ENCODE measurements at regions not wholly inside any gene's neighbourhood (a gene's known extent, or its start where the extent isn't known, plus 50 kb on each side); places are given as distances from the start of the nearest gene placed in this dataset.

DNA sequence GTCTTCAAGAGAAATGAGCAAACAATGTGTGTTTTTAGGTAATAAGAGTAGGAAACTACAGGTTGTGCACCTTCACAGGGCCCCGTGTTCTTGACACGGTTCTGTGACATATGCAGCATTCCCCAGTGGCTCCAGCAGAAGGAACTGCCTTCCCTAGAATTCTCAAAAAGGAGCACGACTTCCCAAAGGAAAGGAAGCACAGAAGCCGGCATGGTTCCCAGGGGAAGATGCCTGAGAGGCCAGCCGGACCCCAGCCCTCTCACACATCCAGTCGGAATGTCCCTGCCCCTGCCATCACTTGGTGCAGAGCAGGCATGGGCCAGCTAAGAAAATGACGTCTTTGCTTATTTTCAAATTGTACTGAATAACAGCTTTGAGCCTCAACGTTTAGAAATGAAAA is 187.3 kb upstream of the NSMCE3 start:
- no peak overlapping the region for H3K4me2 ChIP-seq (ENCODE audit: low read length)
- no peaks in the 10 kb centered on the region for H3K27me3 ChIP-seq (ENCODE audit: insufficient read depth, low read length)
- no peaks in the 10 kb centered on the region for H3K36me3 ChIP-seq (ENCODE audit: control insufficient read depth in 1 of 2, insufficient read depth in 2 of 2, low read length in 2 of 2)
- no peak overlapping the region for H3K23ac ChIP-seq (ENCODE audit: low read length)
- no peak overlapping the region for H2AFZ ChIP-seq (ENCODE audit: insufficient read depth, low read length, poor library complexity)
- H3K79me1 ChIP-seq (ENCODE audit: low read length): no peaks in the 10 kb centered on the region
- H3K4ac ChIP-seq (ENCODE audit: low read depth, low read length): no peak overlapping the region
- no CpG with 5 or more reads among the region's 8 CpGs for WGBS (ENCODE audit: extremely low coverage, insufficient coverage, insufficient read length)
- no peak overlapping the region for H3K9ac ChIP-seq (ENCODE audit: low read length)
- H3K27ac ChIP-seq (ENCODE audit: low read depth, low read length): no peak overlapping the region
- H2BK5ac ChIP-seq (ENCODE audit: low read depth, low read length, poor library complexity): no peak overlapping the region
- H3K9me3 ChIP-seq (ENCODE audit: insufficient read depth, low read depth, low read length): no peaks in the 10 kb centered on the region
- H3K79me2 ChIP-seq (ENCODE audit: control insufficient read depth, insufficient read depth, low read length, poor library complexity): no peaks in the 10 kb centered on the region
- no peak overlapping the region for H2BK12ac ChIP-seq (ENCODE audit: low read length)
- no peak for DNase-seq
- no peak overlapping the region for H3K14ac ChIP-seq (ENCODE audit: low read length)
- H3K4me3 ChIP-seq (ENCODE audit: low read depth, low read length): no peak overlapping the region
- no peak overlapping the region for H2BK120ac ChIP-seq (ENCODE audit: insufficient read depth, low read length, poor library complexity)
- no peak overlapping the region for H4K12ac ChIP-seq (ENCODE audit: low read depth, low read length)
- no peak overlapping the region for H2AK5ac ChIP-seq (ENCODE audit: low read length)
- no peak overlapping the region for H4K8ac ChIP-seq (ENCODE audit: low read depth, low read length)
- H3K18ac ChIP-seq (ENCODE audit: low read length): no peak overlapping the region
- H4K91ac ChIP-seq (ENCODE audit: low read depth, low read length): no peak overlapping the region
- no peaks in the 10 kb centered on the region for H3K4me1 ChIP-seq (ENCODE audit: control insufficient read depth in 1 of 2, insufficient read depth in 2 of 2, low read length in 2 of 2)

DNA sequence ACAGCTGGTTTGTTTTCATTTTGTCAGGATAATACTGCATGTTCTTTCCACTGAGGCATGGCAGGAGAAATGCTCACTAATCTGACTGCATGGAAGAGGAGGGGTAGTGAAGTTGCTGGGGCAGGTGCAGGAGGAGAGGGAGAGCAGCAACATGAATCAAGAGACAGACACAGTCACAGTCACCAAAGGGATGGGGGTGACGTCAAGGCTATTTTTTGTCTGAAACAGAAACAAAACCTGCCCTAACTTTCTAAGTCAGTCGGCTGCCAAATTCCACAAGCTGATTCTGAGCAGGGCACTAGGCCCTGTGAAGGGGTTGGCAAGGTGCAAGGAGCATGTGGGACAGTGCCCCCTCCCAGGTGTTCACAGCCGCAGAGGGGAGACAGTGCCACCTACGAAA is 186.6 kb upstream of the NSMCE3 start:
- H3K79me1 ChIP-seq (ENCODE audit: low read length): no peaks in the 10 kb centered on the region
- H3K9ac ChIP-seq (ENCODE audit: low read length): no peak overlapping the region
- H3K79me2 ChIP-seq (ENCODE audit: control insufficient read depth, insufficient read depth, low read length, poor library complexity): no peaks in the 10 kb centered on the region
- H2BK12ac ChIP-seq (ENCODE audit: low read length): no peak overlapping the region
- H2AK5ac ChIP-seq (ENCODE audit: low read length): no peak overlapping the region
- H4K8ac ChIP-seq (ENCODE audit: low read depth, low read length): no peak overlapping the region
- H3K18ac ChIP-seq (ENCODE audit: low read length): no peak overlapping the region
- H3K23ac ChIP-seq (ENCODE audit: low read length): no peak overlapping the region
- H3K27me3 ChIP-seq (ENCODE audit: insufficient read depth, low read length): no peaks in the 10 kb centered on the region
- H4K12ac ChIP-seq (ENCODE audit: low read depth, low read length): no peak overlapping the region
- H3K4me2 ChIP-seq (ENCODE audit: low read length): no peak overlapping the region
- no peak for DNase-seq
- no peak overlapping the region for H3K27ac ChIP-seq (ENCODE audit: low read depth, low read length)
- no peaks in the 10 kb centered on the region for H3K4me1 ChIP-seq (ENCODE audit: control insufficient read depth in 1 of 2, insufficient read depth in 2 of 2, low read length in 2 of 2)
- H2AFZ ChIP-seq (ENCODE audit: insufficient read depth, low read length, poor library complexity): no peak overlapping the region
- no peak overlapping the region for H3K4me3 ChIP-seq (ENCODE audit: low read depth, low read length)
- no CpG with 5 or more reads among the region's 4 CpGs for WGBS (ENCODE audit: extremely low coverage, insufficient coverage, insufficient read length)
- no peaks in the 10 kb centered on the region for H3K9me3 ChIP-seq (ENCODE audit: insufficient read depth, low read depth, low read length)
- no peaks in the 10 kb centered on the region for H3K36me3 ChIP-seq (ENCODE audit: control insufficient read depth in 1 of 2, insufficient read depth in 2 of 2, low read length in 2 of 2)
- H2BK120ac ChIP-seq (ENCODE audit: insufficient read depth, low read length, poor library complexity): no peak overlapping the region
- H2BK5ac ChIP-seq (ENCODE audit: low read depth, low read length, poor library complexity): no peak overlapping the region
- no peak overlapping the region for H3K14ac ChIP-seq (ENCODE audit: low read length)
- H4K91ac ChIP-seq (ENCODE audit: low read depth, low read length): no peak overlapping the region
- H3K4ac ChIP-seq (ENCODE audit: low read depth, low read length): no peak overlapping the region

DNA sequence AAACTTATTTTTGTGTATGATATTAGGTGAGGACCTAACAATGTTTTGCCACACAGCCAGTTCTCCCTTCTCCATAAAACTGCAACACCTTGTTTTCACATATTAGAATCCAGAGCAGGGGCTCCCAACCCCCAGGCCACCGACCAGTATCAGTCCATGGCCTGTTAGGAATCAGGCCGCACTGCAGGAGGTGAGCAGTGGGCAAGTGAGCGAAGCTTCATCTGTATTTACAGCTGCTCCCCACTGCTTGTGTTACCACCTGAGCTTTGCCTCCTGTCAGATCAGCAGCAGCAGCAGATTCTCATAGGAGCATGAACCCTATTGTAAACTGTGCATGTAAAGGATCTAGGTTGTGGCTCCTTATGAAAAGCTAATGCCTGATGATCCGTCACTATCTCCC is 185.9 kb upstream of the NSMCE3 start:
- no peak overlapping the region for H3K4me3 ChIP-seq (ENCODE audit: low read depth, low read length)
- no peaks in the 10 kb centered on the region for H3K79me2 ChIP-seq (ENCODE audit: control insufficient read depth, insufficient read depth, low read length, poor library complexity)
- H2BK5ac ChIP-seq (ENCODE audit: low read depth, low read length, poor library complexity): no peak overlapping the region
- H2AFZ ChIP-seq (ENCODE audit: insufficient read depth, low read length, poor library complexity): no peak overlapping the region
- no peak overlapping the region for H3K4ac ChIP-seq (ENCODE audit: low read depth, low read length)
- H3K18ac ChIP-seq (ENCODE audit: low read length): no peak overlapping the region
- H2BK12ac ChIP-seq (ENCODE audit: low read length): no peak overlapping the region
- no peaks in the 10 kb centered on the region for H3K4me1 ChIP-seq (ENCODE audit: control insufficient read depth in 1 of 2, insufficient read depth in 2 of 2, low read length in 2 of 2)
- no peak overlapping the region for H3K4me2 ChIP-seq (ENCODE audit: low read length)
- WGBS (ENCODE audit: extremely low coverage, insufficient coverage, insufficient read length): no CpG with 5 or more reads among the region's 4 CpGs
- H3K27ac ChIP-seq (ENCODE audit: low read depth, low read length): no peak overlapping the region
- no peaks in the 10 kb centered on the region for H3K79me1 ChIP-seq (ENCODE audit: low read length)
- H3K27me3 ChIP-seq (ENCODE audit: insufficient read depth, low read length): no peaks in the 10 kb centered on the region
- no peak overlapping the region for H2BK120ac ChIP-seq (ENCODE audit: insufficient read depth, low read length, poor library complexity)
- H2AK5ac ChIP-seq (ENCODE audit: low read length): no peak overlapping the region
- no peak overlapping the region for H4K12ac ChIP-seq (ENCODE audit: low read depth, low read length)
- H3K36me3 ChIP-seq (ENCODE audit: control insufficient read depth in 1 of 2, insufficient read depth in 2 of 2, low read length in 2 of 2): no peaks in the 10 kb centered on the region
- no peaks in the 10 kb centered on the region for H3K9me3 ChIP-seq (ENCODE audit: insufficient read depth, low read depth, low read length)
- H4K91ac ChIP-seq (ENCODE audit: low read depth, low read length): no peak overlapping the region
- no peak for DNase-seq
- no peak overlapping the region for H3K9ac ChIP-seq (ENCODE audit: low read length)
- H3K14ac ChIP-seq (ENCODE audit: low read length): no peak overlapping the region
- no peak overlapping the region for H4K8ac ChIP-seq (ENCODE audit: low read depth, low read length)
- no peak overlapping the region for H3K23ac ChIP-seq (ENCODE audit: low read length)

DNA sequence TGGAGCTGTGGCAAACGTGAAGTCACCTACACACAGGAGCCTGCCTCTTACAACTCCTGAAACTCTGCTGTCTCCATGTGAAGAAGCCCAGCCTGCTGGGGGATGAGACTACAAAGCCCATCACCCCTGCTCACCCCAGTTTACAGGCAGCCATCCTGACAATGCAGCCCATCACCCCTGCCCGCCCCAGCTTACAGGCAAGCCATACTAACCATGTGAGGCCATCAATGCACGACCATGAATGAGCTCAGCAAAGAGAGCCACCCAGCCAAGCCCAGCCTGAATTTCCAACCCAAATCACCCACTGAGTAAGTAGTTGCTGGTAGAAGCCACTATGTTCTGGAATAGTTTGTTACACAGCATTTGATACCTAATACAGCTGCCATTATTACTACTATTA is 185.4 kb upstream of the NSMCE3 start:
- Histone ChIP-seq H3K23ac (ENCODE audit: low read length) (no peak overlapping the region), H2BK5ac (ENCODE audit: low read depth, low read length, poor library complexity) (no peak overlapping the region), H4K91ac (ENCODE audit: low read depth, low read length) (no peak overlapping the region), H3K79me2 (ENCODE audit: control insufficient read depth, insufficient read depth, low read length, poor library complexity) (no peaks in the 10 kb centered on the region), H3K9me3 (ENCODE audit: insufficient read depth, low read depth, low read length) (no peaks in the 10 kb centered on the region), H2AFZ (ENCODE audit: insufficient read depth, low read length, poor library complexity) (no peak overlapping the region), H3K36me3 (ENCODE audit: control insufficient read depth in 1 of 2, insufficient read depth in 2 of 2, low read length in 2 of 2) (no peaks in the 10 kb centered on the region), H3K4me3 (ENCODE audit: low read depth, low read length) (no peak overlapping the region), H4K12ac (ENCODE audit: low read depth, low read length) (no peak overlapping the region), H2AK5ac (ENCODE audit: low read length) (no peak overlapping the region), H3K4ac (ENCODE audit: low read depth, low read length) (no peak overlapping the region), H3K27me3 (ENCODE audit: insufficient read depth, low read length) (no peaks in the 10 kb centered on the region), H3K18ac (ENCODE audit: low read length) (no peak overlapping the region), H3K27ac (ENCODE audit: low read depth, low read length) (no peak overlapping the region), H3K4me1 (ENCODE audit: control insufficient read depth in 1 of 2, insufficient read depth in 2 of 2, low read length in 2 of 2) (no peaks in the 10 kb centered on the region), H3K79me1 (ENCODE audit: low read length) (no peaks in the 10 kb centered on the region), H3K4me2 (ENCODE audit: low read length) (no peak overlapping the region), H4K8ac (ENCODE audit: low read depth, low read length) (no peak overlapping the region), H2BK12ac (ENCODE audit: low read length) (no peak overlapping the region), H3K9ac (ENCODE audit: low read length) (no peak overlapping the region), H3K14ac (ENCODE audit: low read length) (no peak overlapping the region), H2BK120ac (ENCODE audit: insufficient read depth, low read length, poor library complexity) (no peak overlapping the region)
- WGBS (ENCODE audit: extremely low coverage, insufficient coverage, insufficient read length): no CpG with 5 or more reads among the region's 3 CpGs
- DNase-seq: no peak
